ENCODE measurements at regions not wholly inside any gene's neighbourhood (a gene's known extent, or its start where the extent isn't known, plus 50 kb on each side); places are given as distances from the start of the nearest gene placed in this dataset.

DNA sequence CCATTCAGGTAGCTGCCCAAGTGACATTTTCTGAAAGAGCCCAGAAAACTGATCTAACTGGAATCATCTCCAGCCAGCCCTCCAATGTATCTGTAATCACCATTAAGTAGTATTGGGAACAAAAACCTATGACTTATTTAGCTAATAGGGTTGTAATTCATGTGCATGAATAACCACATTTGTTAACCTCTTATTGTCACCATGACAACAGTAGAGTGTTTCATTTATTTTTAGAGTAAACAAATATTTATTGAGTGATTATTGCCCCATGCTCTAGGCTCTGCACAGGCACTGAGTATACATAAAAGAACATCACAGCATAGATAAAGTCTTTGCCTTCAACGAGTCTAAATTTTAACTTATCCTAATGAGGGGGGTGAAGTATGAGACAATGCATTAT is 265.4 kb upstream of the UBE2E3 start:
- Histone ChIP-seq H3K4me3 (ENCODE audit: low read depth, low read length) (no peak overlapping the region), H3K27me3 (ENCODE audit: control insufficient read depth, insufficient read depth, low read length) (no peaks in the 10 kb centered on the region), H3K36me3 (ENCODE audit: control insufficient read depth, insufficient read depth, low read length) (no peaks in the 10 kb centered on the region)
- TF ChIP-seq, protein P1, sequence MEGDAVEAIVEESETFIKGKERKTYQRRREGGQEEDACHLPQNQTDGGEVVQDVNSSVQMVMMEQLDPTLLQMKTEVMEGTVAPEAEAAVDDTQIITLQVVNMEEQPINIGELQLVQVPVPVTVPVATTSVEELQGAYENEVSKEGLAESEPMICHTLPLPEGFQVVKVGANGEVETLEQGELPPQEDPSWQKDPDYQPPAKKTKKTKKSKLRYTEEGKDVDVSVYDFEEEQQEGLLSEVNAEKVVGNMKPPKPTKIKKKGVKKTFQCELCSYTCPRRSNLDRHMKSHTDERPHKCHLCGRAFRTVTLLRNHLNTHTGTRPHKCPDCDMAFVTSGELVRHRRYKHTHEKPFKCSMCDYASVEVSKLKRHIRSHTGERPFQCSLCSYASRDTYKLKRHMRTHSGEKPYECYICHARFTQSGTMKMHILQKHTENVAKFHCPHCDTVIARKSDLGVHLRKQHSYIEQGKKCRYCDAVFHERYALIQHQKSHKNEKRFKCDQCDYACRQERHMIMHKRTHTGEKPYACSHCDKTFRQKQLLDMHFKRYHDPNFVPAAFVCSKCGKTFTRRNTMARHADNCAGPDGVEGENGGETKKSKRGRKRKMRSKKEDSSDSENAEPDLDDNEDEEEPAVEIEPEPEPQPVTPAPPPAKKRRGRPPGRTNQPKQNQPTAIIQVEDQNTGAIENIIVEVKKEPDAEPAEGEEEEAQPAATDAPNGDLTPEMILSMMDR (IDR thresholded peaks at IDR 0.05; ENCODE audit: insufficient read depth, low read length, poor library complexity, severe bottlenecking): no peak
- no peak for DNase-seq (ENCODE audit: low read depth)

DNA sequence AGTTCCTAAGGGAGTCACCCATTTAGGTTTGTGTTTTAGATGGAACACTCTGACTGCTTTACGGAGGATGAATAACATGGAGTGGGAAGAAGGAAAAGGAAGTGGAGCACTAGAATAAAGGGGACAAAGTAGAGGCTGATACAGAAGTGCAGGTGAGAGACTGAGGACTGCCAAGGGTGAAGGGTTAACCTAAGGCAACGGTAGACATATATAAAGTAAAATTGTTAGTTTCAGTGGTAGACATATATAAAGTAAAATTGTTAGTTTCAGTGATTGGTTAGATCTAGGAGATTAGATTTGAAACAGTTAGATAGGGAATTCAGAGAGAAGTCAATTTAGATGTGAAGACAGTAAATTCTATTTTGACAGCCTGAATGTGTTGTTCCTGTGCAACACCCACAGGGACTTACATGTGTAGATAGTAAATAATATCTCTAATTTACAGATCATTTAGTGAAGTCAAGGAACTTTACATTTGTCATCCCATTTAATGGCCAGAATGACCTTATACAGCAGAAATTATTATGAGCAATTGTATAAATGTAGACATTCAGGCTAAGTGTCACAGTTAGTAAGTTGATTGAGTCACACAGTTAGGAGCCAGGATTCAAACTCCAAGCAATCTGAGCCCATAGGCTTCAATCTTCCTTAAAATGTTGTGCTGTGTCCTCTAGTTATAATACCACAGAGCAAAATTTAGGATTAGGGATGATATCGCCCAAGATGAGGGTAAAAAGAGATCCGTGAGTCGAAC is 270.8 kb upstream of the UBE2E3 start:
- TF ChIP-seq, protein P1 (IDR thresholded peaks at IDR 0.05; ENCODE audit: insufficient read depth, low read length, poor library complexity, severe bottlenecking): no peak
- H3K27me3 ChIP-seq (ENCODE audit: control insufficient read depth, insufficient read depth, low read length): no peaks in the 10 kb centered on the region
- no peak overlapping the region for H3K4me3 ChIP-seq (ENCODE audit: low read depth, low read length)
- no peaks in the 10 kb centered on the region for H3K36me3 ChIP-seq (ENCODE audit: control insufficient read depth, insufficient read depth, low read length)
- DNase-seq (ENCODE audit: low read depth): no peak

DNA sequence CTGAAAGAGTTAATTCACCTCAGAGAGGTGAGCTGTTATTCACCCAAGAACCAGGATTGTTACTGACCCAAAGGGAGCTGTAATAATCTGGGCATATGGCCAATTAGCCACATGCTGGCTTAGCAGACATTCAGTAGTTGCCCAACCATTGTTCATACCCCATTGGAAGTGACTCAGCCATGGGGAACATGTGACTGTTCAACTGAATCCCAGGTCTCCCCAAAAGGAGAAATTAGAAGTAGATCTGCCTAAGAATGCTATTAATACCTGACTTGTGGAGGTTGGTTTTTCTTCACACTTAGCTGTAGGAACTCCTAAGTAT is 272.6 kb upstream of the UBE2E3 start:
- peak; percentile 95 for DNase-seq (ENCODE audit: low read depth)
- H3K4me3 ChIP-seq (ENCODE audit: low read depth, low read length): no peak overlapping the region
- TF ChIP-seq, protein P1 (IDR thresholded peaks at IDR 0.05; ENCODE audit: insufficient read depth, low read length, poor library complexity, severe bottlenecking): no peak
- no peaks in the 10 kb centered on the region for H3K36me3 ChIP-seq (ENCODE audit: control insufficient read depth, insufficient read depth, low read length)
- no peaks in the 10 kb centered on the region for H3K27me3 ChIP-seq (ENCODE audit: control insufficient read depth, insufficient read depth, low read length)

DNA sequence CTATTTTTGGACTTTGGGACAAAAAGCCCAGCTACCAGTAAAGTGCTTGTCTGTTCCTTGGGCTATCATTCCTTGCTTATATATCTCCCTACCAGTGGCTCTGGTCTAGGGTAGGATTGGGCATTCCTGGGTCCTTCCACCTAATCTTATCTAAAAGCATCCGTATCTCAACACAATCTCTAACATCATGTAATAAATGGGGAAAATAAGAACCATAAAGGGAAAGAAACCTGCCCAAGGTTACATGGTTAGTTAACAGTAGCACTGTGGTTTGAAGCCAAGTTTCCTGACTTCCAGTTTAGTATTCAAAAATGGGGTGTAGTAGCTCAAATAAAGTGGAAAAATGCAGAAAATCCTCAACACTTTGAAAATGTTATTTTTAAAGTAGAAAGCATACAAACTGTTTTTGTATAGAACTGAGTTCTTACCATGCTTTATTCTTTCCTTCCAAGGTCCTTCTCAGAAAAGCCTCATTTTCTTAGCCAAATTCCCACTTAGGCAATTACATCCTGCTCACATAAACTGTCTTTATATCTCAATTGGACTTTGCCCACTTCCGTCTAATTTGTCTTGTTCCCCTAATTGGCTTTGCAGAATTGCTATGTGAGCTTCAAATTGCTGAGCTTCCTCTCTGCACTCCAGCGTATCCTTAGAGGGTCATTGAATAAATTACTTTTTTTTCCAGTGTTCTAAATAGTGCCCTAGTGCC is 273.1 kb upstream of the UBE2E3 start:
- no peak for DNase-seq (ENCODE audit: low read depth)
- TF ChIP-seq, protein P1 (IDR thresholded peaks at IDR 0.05; ENCODE audit: insufficient read depth, low read length, poor library complexity, severe bottlenecking): no peak
- Histone ChIP-seq H3K36me3 (ENCODE audit: control insufficient read depth, insufficient read depth, low read length) (no peaks in the 10 kb centered on the region), H3K4me3 (ENCODE audit: low read depth, low read length) (no peak overlapping the region), H3K27me3 (ENCODE audit: control insufficient read depth, insufficient read depth, low read length) (no peaks in the 10 kb centered on the region)

DNA sequence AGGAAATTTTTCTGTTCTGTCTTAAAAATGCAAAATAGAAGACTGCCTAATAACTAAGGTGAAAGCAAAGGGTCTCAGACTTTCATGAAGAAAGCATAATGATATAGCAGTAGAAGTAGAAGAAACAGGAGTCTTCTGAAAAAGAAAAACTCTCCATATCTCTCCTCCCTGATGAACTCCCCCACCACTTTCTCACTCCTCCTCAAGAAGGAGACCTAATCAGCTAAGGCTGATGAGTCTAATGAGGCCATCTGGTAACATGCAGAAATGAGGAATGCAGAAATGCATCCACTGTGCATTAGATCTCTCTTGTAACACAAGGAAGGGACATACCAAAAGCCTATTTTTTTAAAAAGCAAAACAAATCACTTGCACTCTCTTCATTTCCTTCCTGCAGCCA is 273.7 kb upstream of the UBE2E3 start:
- Histone ChIP-seq H3K4me3 (ENCODE audit: low read depth, low read length) (no peak overlapping the region), H3K27me3 (ENCODE audit: control insufficient read depth, insufficient read depth, low read length) (no peaks in the 10 kb centered on the region), H3K36me3 (ENCODE audit: control insufficient read depth, insufficient read depth, low read length) (no peaks in the 10 kb centered on the region)
- no peak for DNase-seq (ENCODE audit: low read depth)
- TF ChIP-seq, protein P1 (IDR thresholded peaks at IDR 0.05; ENCODE audit: insufficient read depth, low read length, poor library complexity, severe bottlenecking): no peak

Measured in kidney epithelial cell (primary cell).